ENCODE measurements at regions not wholly inside any gene's neighbourhood (a gene's known extent, or its start where the extent isn't known, plus 50 kb on each side); places are given as distances from the start of the nearest gene placed in this dataset.

DNA sequence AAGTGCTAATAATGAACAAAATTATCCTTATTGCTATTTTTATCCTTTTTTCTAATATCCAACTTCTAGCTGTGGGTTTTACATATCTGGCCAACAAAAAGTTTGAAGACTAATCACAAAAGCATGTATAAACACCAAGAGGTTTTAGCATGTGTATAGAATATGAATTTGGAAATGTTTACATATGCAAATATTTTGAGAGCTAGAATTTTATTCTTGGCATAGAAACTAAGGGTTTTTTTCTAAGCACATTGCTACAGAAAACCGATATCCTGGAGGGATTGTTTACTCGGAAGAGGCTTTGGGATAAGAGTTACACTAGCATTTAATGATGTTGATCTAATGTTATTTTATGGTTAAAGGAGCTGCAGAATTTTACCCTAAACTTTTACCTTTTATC lies 392.1 kb downstream of the EFNB2 start:
- Histone ChIP-seq H3K36me3 (ENCODE audit: insufficient read depth) (no peaks in the 10 kb centered on the region), H3K27me3 (ENCODE audit: insufficient read depth) (no peaks in the 10 kb centered on the region), H4K20me1 (replicated peaks; ENCODE audit: insufficient read depth) (no peaks in the 10 kb centered on the region), H3K9me2 (ENCODE audit: insufficient read depth) (peaks cover 5% of the 10 kb centered on the region; the same call in 1 of the 2 replicates), H3K4me1 (ENCODE audit: insufficient read depth) (peaks cover 32% of the 10 kb centered on the region), H3K4me2 (0 out of 2 replicates have a peak overlapping the region, but pooled peaks have one; percentile 4), H3K79me2 (replicated peaks; ENCODE audit: insufficient read depth) (no peaks in the 10 kb centered on the region), H3K27ac (ENCODE audit: low read depth) (no peak overlapping the region), H3F3A (replicated peaks; ENCODE audit: low read depth) (no peaks in the 10 kb centered on the region), H3K4me3 (no peak overlapping the region), H2AFZ (no peak overlapping the region)
- H3K9me3 Mint-ChIP-seq = peaks cover 5% of the 10 kb centered on the region; the same call in 2 of the 3 replicates
- peak overlapping the region; percentile 40; the same call in 1 of the 2 replicates for H3K27ac Mint-ChIP-seq
- H3K4me1 Mint-ChIP-seq = peaks cover 46% of the 10 kb centered on the region
- peaks cover 5% of the 10 kb centered on the region for H3K27me3 Mint-ChIP-seq (ENCODE audit: insufficient read depth, low read depth, poor library complexity)
- TF ChIP-seq, protein P1, sequence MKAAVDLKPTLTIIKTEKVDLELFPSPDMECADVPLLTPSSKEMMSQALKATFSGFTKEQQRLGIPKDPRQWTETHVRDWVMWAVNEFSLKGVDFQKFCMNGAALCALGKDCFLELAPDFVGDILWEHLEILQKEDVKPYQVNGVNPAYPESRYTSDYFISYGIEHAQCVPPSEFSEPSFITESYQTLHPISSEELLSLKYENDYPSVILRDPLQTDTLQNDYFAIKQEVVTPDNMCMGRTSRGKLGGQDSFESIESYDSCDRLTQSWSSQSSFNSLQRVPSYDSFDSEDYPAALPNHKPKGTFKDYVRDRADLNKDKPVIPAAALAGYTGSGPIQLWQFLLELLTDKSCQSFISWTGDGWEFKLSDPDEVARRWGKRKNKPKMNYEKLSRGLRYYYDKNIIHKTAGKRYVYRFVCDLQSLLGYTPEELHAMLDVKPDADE (IDR thresholded peaks at IDR 0.05) = no peak
- TF ChIP-seq, protein P2, sequence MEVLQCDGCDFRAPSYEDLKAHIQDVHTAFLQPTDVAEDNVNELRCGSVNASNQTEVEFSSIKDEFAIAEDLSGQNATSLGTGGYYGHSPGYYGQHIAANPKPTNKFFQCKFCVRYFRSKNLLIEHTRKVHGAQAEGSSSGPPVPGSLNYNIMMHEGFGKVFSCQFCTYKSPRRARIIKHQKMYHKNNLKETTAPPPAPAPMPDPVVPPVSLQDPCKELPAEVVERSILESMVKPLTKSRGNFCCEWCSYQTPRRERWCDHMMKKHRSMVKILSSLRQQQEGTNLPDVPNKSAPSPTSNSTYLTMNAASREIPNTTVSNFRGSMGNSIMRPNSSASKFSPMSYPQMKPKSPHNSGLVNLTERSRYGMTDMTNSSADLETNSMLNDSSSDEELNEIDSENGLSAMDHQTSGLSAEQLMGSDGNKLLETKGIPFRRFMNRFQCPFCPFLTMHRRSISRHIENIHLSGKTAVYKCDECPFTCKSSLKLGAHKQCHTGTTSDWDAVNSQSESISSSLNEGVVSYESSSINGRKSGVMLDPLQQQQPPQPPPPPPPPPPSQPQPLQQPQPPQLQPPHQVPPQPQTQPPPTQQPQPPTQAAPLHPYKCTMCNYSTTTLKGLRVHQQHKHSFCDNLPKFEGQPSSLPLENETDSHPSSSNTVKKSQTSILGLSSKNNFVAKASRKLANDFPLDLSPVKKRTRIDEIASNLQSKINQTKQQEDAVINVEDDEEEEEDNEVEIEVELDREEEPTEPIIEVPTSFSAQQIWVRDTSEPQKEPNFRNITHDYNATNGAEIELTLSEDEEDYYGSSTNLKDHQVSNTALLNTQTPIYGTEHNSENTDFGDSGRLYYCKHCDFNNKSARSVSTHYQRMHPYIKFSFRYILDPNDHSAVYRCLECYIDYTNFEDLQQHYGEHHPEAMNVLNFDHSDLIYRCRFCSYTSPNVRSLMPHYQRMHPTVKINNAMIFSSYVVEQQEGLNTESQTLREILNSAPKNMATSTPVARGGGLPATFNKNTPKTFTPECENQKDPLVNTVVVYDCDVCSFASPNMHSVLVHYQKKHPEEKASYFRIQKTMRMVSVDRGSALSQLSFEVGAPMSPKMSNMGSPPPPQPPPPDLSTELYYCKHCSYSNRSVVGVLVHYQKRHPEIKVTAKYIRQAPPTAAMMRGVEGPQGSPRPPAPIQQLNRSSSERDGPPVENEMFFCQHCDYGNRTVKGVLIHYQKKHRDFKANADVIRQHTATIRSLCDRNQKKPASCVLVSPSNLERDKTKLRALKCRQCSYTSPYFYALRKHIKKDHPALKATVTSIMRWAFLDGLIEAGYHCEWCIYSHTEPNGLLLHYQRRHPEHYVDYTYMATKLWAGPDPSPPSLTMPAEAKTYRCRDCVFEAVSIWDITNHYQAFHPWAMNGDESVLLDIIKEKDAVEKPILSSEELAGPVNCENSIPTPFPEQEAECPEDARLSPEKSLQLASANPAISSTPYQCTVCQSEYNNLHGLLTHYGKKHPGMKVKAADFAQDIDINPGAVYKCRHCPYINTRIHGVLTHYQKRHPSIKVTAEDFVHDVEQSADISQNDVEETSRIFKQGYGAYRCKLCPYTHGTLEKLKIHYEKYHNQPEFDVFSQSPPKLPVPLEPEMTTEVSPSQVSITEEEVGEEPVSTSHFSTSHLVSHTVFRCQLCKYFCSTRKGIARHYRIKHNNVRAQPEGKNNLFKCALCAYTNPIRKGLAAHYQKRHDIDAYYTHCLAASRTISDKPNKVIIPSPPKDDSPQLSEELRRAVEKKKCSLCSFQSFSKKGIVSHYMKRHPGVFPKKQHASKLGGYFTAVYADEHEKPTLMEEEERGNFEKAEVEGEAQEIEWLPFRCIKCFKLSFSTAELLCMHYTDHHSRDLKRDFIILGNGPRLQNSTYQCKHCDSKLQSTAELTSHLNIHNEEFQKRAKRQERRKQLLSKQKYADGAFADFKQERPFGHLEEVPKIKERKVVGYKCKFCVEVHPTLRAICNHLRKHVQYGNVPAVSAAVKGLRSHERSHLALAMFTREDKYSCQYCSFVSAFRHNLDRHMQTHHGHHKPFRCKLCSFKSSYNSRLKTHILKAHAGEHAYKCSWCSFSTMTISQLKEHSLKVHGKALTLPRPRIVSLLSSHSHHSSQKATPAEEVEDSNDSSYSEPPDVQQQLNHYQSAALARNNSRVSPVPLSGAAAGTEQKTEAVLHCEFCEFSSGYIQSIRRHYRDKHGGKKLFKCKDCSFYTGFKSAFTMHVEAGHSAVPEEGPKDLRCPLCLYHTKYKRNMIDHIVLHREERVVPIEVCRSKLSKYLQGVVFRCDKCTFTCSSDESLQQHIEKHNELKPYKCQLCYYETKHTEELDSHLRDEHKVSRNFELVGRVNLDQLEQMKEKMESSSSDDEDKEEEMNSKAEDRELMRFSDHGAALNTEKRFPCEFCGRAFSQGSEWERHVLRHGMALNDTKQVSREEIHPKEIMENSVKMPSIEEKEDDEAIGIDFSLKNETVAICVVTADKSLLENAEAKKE (CRISPR knock-in tag; IDR thresholded peaks at IDR 0.05) = no peak
- TF ChIP-seq, protein P3, sequence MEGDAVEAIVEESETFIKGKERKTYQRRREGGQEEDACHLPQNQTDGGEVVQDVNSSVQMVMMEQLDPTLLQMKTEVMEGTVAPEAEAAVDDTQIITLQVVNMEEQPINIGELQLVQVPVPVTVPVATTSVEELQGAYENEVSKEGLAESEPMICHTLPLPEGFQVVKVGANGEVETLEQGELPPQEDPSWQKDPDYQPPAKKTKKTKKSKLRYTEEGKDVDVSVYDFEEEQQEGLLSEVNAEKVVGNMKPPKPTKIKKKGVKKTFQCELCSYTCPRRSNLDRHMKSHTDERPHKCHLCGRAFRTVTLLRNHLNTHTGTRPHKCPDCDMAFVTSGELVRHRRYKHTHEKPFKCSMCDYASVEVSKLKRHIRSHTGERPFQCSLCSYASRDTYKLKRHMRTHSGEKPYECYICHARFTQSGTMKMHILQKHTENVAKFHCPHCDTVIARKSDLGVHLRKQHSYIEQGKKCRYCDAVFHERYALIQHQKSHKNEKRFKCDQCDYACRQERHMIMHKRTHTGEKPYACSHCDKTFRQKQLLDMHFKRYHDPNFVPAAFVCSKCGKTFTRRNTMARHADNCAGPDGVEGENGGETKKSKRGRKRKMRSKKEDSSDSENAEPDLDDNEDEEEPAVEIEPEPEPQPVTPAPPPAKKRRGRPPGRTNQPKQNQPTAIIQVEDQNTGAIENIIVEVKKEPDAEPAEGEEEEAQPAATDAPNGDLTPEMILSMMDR (conservative IDR thresholded peaks at IDR 0.05; ENCODE audit: low read depth in 2 of 2) = no peak
- TF ChIP-seq ZNF331 (CRISPR knock-in tag; IDR thresholded peaks at IDR 0.05; ENCODE audit: low read depth) (no peak), ZNF114 (CRISPR knock-in tag; IDR thresholded peaks at IDR 0.05) (no peak), CREB1 (CRISPR knock-in tag; IDR thresholded peaks at IDR 0.05; ENCODE audit: low read depth) (no peak), POLR2AphosphoS5 (IDR thresholded peaks at IDR 0.05; ENCODE audit: low read depth) (no peak)
- ATAC-seq (no peak), DNase-seq (ENCODE audit: low spot score) (no peak)
- H3K4me3 Mint-ChIP-seq = no peak overlapping the region
- peaks cover 11% of the 10 kb centered on the region; the same call in 1 of the 3 replicates for H3K36me3 Mint-ChIP-seq (ENCODE audit: low read depth)

Measured in GM23338 (cell line).